Testis (tissue), 2 donors: ENCODE measurements at regions not wholly inside any gene's neighbourhood (a gene's known extent, or its start where the extent isn't known, plus 50 kb on each side); places are given as distances from the start of the nearest gene placed in this dataset.

Experiments
- CTCF ChIP-seq, 3 experiments: fragments of 450-650 bp in 2 of 3; fragments of 200-600 bp in 1 of 3; sonication (generic) in 1 of 3; IDR thresholded peaks; one replicate each; pipeline ENCODE4 v1.5.1; 2016 to 2019; ENCODE audit warnings: antibody characterized with exemption in 3 of 3, mild to moderate bottlenecking in 2 of 3, moderate library complexity in 1 of 3
- POLR2A ChIP-seq: fragments of 450-650 bp; IDR thresholded peaks from one replicate; pipeline ENCODE4 v1.6.1; 2017; ENCODE audit warnings: antibody characterized with exemption, mild to moderate bottlenecking, moderate library complexity

GRCh38 chr11:23202611-23203010 is 342.3 kb upstream of the CCDC179 start:
- TF ChIP-seq CTCF (IDR thresholded peaks at IDR 0.05), result no peak
- TF ChIP-seq POLR2A, result no peak
